Stomach (tissue), 8 donors: ENCODE measurements at regions not wholly inside any gene's neighbourhood (a gene's known extent, or its start where the extent isn't known, plus 50 kb on each side); places are given as distances from the start of the nearest gene placed in this dataset.

Experiments
- DNase-seq, 2 donors: peaks; one replicate each; pipeline versions ENCODE4 v3.0.0 to v3.0.0-alpha.2; 2013 to 2019
- H3K27ac ChIP-seq, 5 donors: fragments of 200-600 bp in 4 of 5; sonication (generic) in 4 of 5; one replicate each; pipeline ENCODE4 v1.5.1; 2013 to 2019; ENCODE audit warnings: mild to moderate bottlenecking in 1 of 5, moderate library complexity in 1 of 5
- H3K27me3 ChIP-seq, 3 donors: fragments of 200-600 bp; sonication (generic); one replicate each; pipeline ENCODE4 v1.5.1; 2017 to 2019; ENCODE audit warnings: mixed run types in 1 of 3
- H3K36me3 ChIP-seq, 4 donors: fragments of 200-600 bp; sonication (generic); 1 replicate in 3 of 4; 2 replicates in 1 of 4; pipeline ENCODE4 v1.5.1; 2016 to 2019
- H3K4me1 ChIP-seq, 4 donors: fragments of 200-600 bp; sonication (generic); one replicate each; pipeline ENCODE4 v1.5.1; 2016 to 2019
- H3K4me3 ChIP-seq, 4 donors: fragments of 200-600 bp; sonication (generic) in 3 of 4; one replicate each; pipeline ENCODE4 v1.5.1; 2016 to 2019; ENCODE audit warnings: mild to moderate bottlenecking in 1 of 4
- H3K9me3 ChIP-seq, 4 donors: fragments of 200-600 bp; sonication (generic); one replicate each; pipeline ENCODE4 v1.5.1; 2016 to 2019
- CTCF ChIP-seq, 7 experiments: fragments of 450-650 bp in 4 of 7; fragments of 200-600 bp in 3 of 7; sonication (generic) in 3 of 7; IDR thresholded peaks; one replicate each; pipeline ENCODE4 v1.5.1; 2016 to 2019; ENCODE audit warnings: antibody characterized with exemption in 7 of 7, control low read depth in 2 of 7, mild to moderate bottlenecking in 1 of 7
- EP300 ChIP-seq: sonication (generic); formaldehyde crosslinking; IDR thresholded peaks from one replicate; pipeline ENCODE4 v1.6.1; 2017; ENCODE audit warnings: antibody characterized with exemption
- POLR2A ChIP-seq, 4 donors: fragments of 450-650 bp; IDR thresholded peaks; one replicate each; pipeline ENCODE4 v1.6.1; 2016; ENCODE audit warnings: antibody characterized with exemption in 4 of 4, control low read depth in 2 of 4, mild to moderate bottlenecking in 1 of 4, moderate library complexity in 1 of 4
- POLR2AphosphoS5 ChIP-seq, 3 donors: sonication (generic); formaldehyde crosslinking; IDR thresholded peaks; one replicate each; pipeline ENCODE4 v1.6.1; 2016; ENCODE audit warnings: antibody characterized with exemption in 3 of 3
- whole genome bisulfite sequencing, 5 donors: extraction: QIAGEN DNeasy Blood & Tissue Kit in 3 of 5; methylation state at CpG; one replicate each; pipeline versions ENCODE4 v1.1.5 to v1.1.7; 2013 to 2018; 5-methylcytosine and 5-hydroxymethylcytosine counted together
- intact Hi-C: fragments of 100-400 bp; cut with DNase I; formaldehyde crosslinking; loops from one replicate; pipeline ENCODE4 v1.15.1; 2023; ENCODE audit warnings: low total_unique reads
- donor health status: healthy with polysubstance abuse.
- donor health status: Bipolar disorder and iron deficiency.
- donor health status: healthy.

DNA sequence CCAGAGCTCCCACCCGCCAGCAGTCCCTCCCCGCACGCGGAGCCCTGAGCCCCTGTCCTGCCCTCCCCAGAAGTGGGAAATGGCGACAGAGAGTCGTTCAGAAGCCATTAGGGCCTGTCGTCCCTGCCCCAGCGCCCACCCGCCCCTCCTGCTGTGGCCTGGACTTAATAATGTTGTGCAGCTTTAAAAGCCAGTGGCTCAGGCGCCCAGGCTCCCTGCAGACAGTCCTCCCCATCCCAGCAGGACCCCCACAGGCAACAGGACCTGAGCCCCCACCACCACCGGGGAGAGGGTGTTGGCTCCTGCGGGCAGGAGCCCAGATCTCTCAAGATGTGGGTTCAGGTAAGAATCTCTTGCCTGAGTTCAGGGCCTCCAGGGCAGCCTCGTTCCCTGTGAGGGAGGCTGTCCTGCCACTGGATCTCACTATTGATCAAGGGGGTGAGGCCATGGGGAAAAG, 125.3 kb upstream of the RUNX3 start:
- no peak for DNase-seq
- intact Hi-C loops, result no loop called here
- H3K4me1 ChIP-seq, result no peaks in the 10 kb centered on the region
- no peak overlapping the region for H3K4me3 ChIP-seq
- no peaks in the 10 kb centered on the region for H3K9me3 ChIP-seq
- WGBS, 5 donors, result 62 to 76% (median 72%) methylated on average over 13 of the region's 13 CpGs
- H3K27me3 ChIP-seq, result peaks cover 0 to 66% (median 9%) of the 10 kb centered on the region in 3 donors
- no peak for TF ChIP-seq EP300
- TF ChIP-seq POLR2AphosphoS5 (IDR thresholded peaks at IDR 0.05), result no peak
- no peak for TF ChIP-seq CTCF (IDR thresholded peaks at IDR 0.05)
- TF ChIP-seq POLR2A (IDR thresholded peaks at IDR 0.05), result no peak
- H3K36me3 ChIP-seq, result no peaks in the 10 kb centered on the region
- no peak overlapping the region for H3K27ac ChIP-seq

GRCh38 chr1:25054526-25055323, 124.6 kb upstream of the RUNX3 start:
- peaks cover 0 to 66% (median 9%) of the 10 kb centered on the region in 3 donors for H3K27me3 ChIP-seq
- intact Hi-C loops, result no loop called here
- WGBS, 5 donors, result 43 to 58% (median 52%) methylated on average over 13 to 15 of the region's 15 CpGs

GRCh38 chr1:25053576-25054250, 123.6 kb upstream of the RUNX3 start:
- no peak overlapping the region for H3K4me3 ChIP-seq
- no peak for DNase-seq
- H3K27me3 ChIP-seq, result peaks cover 0 to 69% (median 9%) of the 10 kb centered on the region in 3 donors
- TF ChIP-seq CTCF (IDR thresholded peaks at IDR 0.05), result no peak
- no peak for TF ChIP-seq POLR2AphosphoS5 (IDR thresholded peaks at IDR 0.05)
- TF ChIP-seq POLR2A (IDR thresholded peaks at IDR 0.05), result no peak
- no peak for TF ChIP-seq EP300
- no peaks in the 10 kb centered on the region for H3K36me3 ChIP-seq
- H3K4me1 ChIP-seq, result no peaks in the 10 kb centered on the region
- H3K27ac ChIP-seq, result no peak overlapping the region
- H3K9me3 ChIP-seq, result no peaks in the 10 kb centered on the region
- WGBS, 5 donors, result 64 to 82% (median 75%) methylated on average over 10 to 12 of the region's 12 CpGs
- intact Hi-C loops, result no loop called here

More at GRCh38 chr1:25054526-25055323, 124.6 kb upstream of the RUNX3 start:
- Histone ChIP-seq H3K4me3 (no peak overlapping the region), H3K27ac (no peak overlapping the region), H3K36me3 (no peaks in the 10 kb centered on the region), H3K4me1 (no peaks in the 10 kb centered on the region), H3K9me3 (no peaks in the 10 kb centered on the region)
- no peak for DNase-seq
- TF ChIP-seq CTCF (IDR thresholded peaks at IDR 0.05) (no peak), POLR2A (IDR thresholded peaks at IDR 0.05) (no peak), POLR2AphosphoS5 (IDR thresholded peaks at IDR 0.05) (no peak), EP300 (no peak)

GRCh38 chr1:25051906-25052305, 121.8 kb upstream of the RUNX3 start:
- Histone ChIP-seq H3K4me1 (no peaks in the 10 kb centered on the region), H3K27ac (no peak overlapping the region), H3K36me3 (no peaks in the 10 kb centered on the region), H3K4me3 (no peak overlapping the region), H3K9me3 (no peaks in the 10 kb centered on the region), H3K27me3 (peaks cover 0 to 59% (median 5%) of the 10 kb centered on the region in 3 donors)
- 60 to 75% (median 67%) methylated on average over 12 of the region's 12 CpGs for WGBS, 5 donors
- no peak for DNase-seq
- intact Hi-C loops, result no loop called here
- TF ChIP-seq EP300, result no peak
- TF ChIP-seq CTCF (IDR thresholded peaks at IDR 0.05), result no peak
- TF ChIP-seq POLR2A (IDR thresholded peaks at IDR 0.05), result no peak
- TF ChIP-seq POLR2AphosphoS5 (IDR thresholded peaks at IDR 0.05), result no peak
